H9 (cell line): ENCODE measurements at regions not wholly inside any gene's neighbourhood (a gene's known extent, or its start where the extent isn't known, plus 50 kb on each side); places are given as distances from the start of the nearest gene placed in this dataset.

Experiments
- DNase-seq: peaks from one replicate; pipeline ENCODE4 v3.0.0-alpha.2; 2017
- H2AFZ ChIP-seq: one replicate; pipeline ENCODE4 v1.6.1; 2013; ENCODE audit warnings: mild to moderate bottlenecking, low read length, control low read depth, moderate library complexity
- H2AK5ac ChIP-seq: 2 replicates; pipeline ENCODE4 v1.6.1; 2013; ENCODE audit warnings: low read length, control low read depth, mixed read lengths; ENCODE audit not compliant: insufficient read length
- H2BK120ac ChIP-seq: one replicate; pipeline ENCODE4 v1.6.1; 2013; ENCODE audit warnings: low read depth, mild to moderate bottlenecking, low read length, control low read depth, inconsistent platforms; ENCODE audit not compliant: poor library complexity, severe bottlenecking
- H2BK12ac ChIP-seq: 2 replicates; pipeline ENCODE4 v1.6.1; 2013; ENCODE audit warnings: low read length, control low read depth, mixed read lengths, low read depth; ENCODE audit not compliant: insufficient read length
- H2BK15ac ChIP-seq: 2 replicates; pipeline ENCODE4 v1.6.1; 2013; ENCODE audit warnings: low read depth, low read length, control low read depth
- H2BK20ac ChIP-seq: one replicate; pipeline ENCODE4 v1.6.1; 2013; ENCODE audit warnings: low read depth, mild to moderate bottlenecking, low read length, control low read depth, inconsistent platforms; ENCODE audit not compliant: poor library complexity, severe bottlenecking
- H2BK5ac ChIP-seq: 2 replicates; pipeline ENCODE4 v1.6.1; 2013; ENCODE audit warnings: low read length, control low read depth, mixed read lengths; ENCODE audit not compliant: insufficient read length
- H3K14ac ChIP-seq: 2 replicates; pipeline ENCODE4 v1.6.1; 2013; ENCODE audit warnings: low read length, control low read depth; ENCODE audit not compliant: insufficient read depth
- H3K18ac ChIP-seq: 2 replicates; pipeline ENCODE4 v1.6.1; 2013; ENCODE audit warnings: low read depth, mild to moderate bottlenecking, mixed read lengths, low read length, control low read depth; ENCODE audit not compliant: insufficient read length
- H3K23ac ChIP-seq: 2 replicates; pipeline ENCODE4 v1.6.1; 2013; ENCODE audit warnings: low read length, control low read depth, mixed read lengths, low read depth; ENCODE audit not compliant: insufficient read length
- H3K23me2 ChIP-seq: 2 replicates; pipeline ENCODE4 v1.6.1; 2013; ENCODE audit warnings: low read depth, mild to moderate bottlenecking, mixed read lengths, low read length, control low read depth; ENCODE audit not compliant: insufficient read length, poor library complexity, severe bottlenecking
- H3K27ac ChIP-seq: 2 replicates; pipeline ENCODE4 v1.5.1; 2013; ENCODE audit warnings: low read length, control low read depth, mixed read lengths, low read depth; ENCODE audit not compliant: insufficient read length
- H3K27me3 ChIP-seq: 2 replicates; pipeline ENCODE4 v1.6.1; 2013; ENCODE audit warnings: low read length, control low read depth, inconsistent platforms; ENCODE audit not compliant: insufficient read depth
- H3K4ac ChIP-seq: 2 replicates; pipeline ENCODE4 v1.6.1; 2013; ENCODE audit warnings: low read depth, mild to moderate bottlenecking, control low read depth, inconsistent platforms, low read length, moderate library complexity
- H3K4me1 ChIP-seq: 2 replicates; pipeline ENCODE4 v1.6.1; 2013; ENCODE audit warnings: low read length, control low read depth, inconsistent platforms; ENCODE audit not compliant: insufficient read depth
- H3K4me2 ChIP-seq: 2 replicates; pipeline ENCODE4 v1.6.1; 2013; ENCODE audit warnings: low read length, control low read depth, mixed read lengths; ENCODE audit not compliant: insufficient read length, insufficient read depth
- H3K56ac ChIP-seq: 2 replicates; pipeline ENCODE4 v1.6.1; 2013; ENCODE audit warnings: low read depth, mild to moderate bottlenecking, mixed read lengths, low read length, control low read depth; ENCODE audit not compliant: insufficient read length
- H3K79me1 ChIP-seq: 2 replicates; pipeline ENCODE4 v1.6.1; 2013; ENCODE audit warnings: low read depth, mild to moderate bottlenecking, moderate library complexity, low read length, control low read depth, inconsistent platforms; ENCODE audit not compliant: insufficient read depth, poor library complexity, severe bottlenecking
- H3K79me2 ChIP-seq: 2 replicates; pipeline ENCODE4 v1.6.1; 2013; ENCODE audit warnings: low read length, control low read depth, inconsistent platforms; ENCODE audit not compliant: insufficient read depth
- H3K9ac ChIP-seq: 2 replicates; pipeline ENCODE4 v1.6.1; 2013; ENCODE audit warnings: low read length, control low read depth, mixed read lengths; ENCODE audit not compliant: insufficient read length; ENCODE audit errors: extremely low read depth
- H3K9me3 ChIP-seq: one replicate; pipeline ENCODE4 v1.6.1; 2013; ENCODE audit warnings: low read depth, low read length, inconsistent platforms; ENCODE audit not compliant: control insufficient read depth
- H3T11ph ChIP-seq: one replicate; pipeline ENCODE4 v1.6.1; 2013; ENCODE audit warnings: mild to moderate bottlenecking, low read length, control low read depth, inconsistent platforms
- H4K20me1 ChIP-seq: one replicate; pipeline ENCODE4 v1.6.1; 2013; ENCODE audit not compliant: control insufficient read depth, insufficient read length, insufficient read depth
- H4K5ac ChIP-seq: 2 replicates; pipeline ENCODE4 v1.6.1; 2013; ENCODE audit warnings: low read depth, mild to moderate bottlenecking, mixed read lengths, low read length, control low read depth; ENCODE audit not compliant: insufficient read length
- H4K8ac ChIP-seq: replicated peaks from 2 replicates; pipeline ENCODE4 v1.6.1; 2013; ENCODE audit warnings: low read length, control low read depth, mixed read lengths, low read depth; ENCODE audit not compliant: insufficient read length
- H4K91ac ChIP-seq: 2 replicates; pipeline ENCODE4 v1.6.1; 2013; ENCODE audit warnings: low read depth, mild to moderate bottlenecking, moderate library complexity, mixed read lengths, low read length, control low read depth; ENCODE audit not compliant: insufficient read length
- H3K27ac Mint-ChIP-seq, 3 experiments: 2 replicates in 2 of 3; 3 replicates in 1 of 3; pipeline ENCODE4 v1.8.0; 2020 to 2021; ENCODE audit warnings: mixed read lengths in 3 of 3, mild to moderate bottlenecking in 1 of 3, moderate library complexity in 1 of 3
- H3K27me3 Mint-ChIP-seq: 2 replicates; pipeline ENCODE4 v1.8.0; 2021; ENCODE audit warnings: low read depth, mild to moderate bottlenecking, moderate library complexity, mixed read lengths
- H3K36me3 Mint-ChIP-seq, 3 experiments: 2 replicates in 2 of 3; 3 replicates in 1 of 3; pipeline ENCODE4 v1.8.0; 2020 to 2021; ENCODE audit warnings: low read depth in 3 of 3, mixed read lengths in 3 of 3; ENCODE audit not compliant: insufficient read depth in 1 of 3
- H3K4me1 Mint-ChIP-seq, 2 experiments: 2 replicates each; pipeline ENCODE4 v1.8.0; 2020; ENCODE audit warnings: mixed read lengths in 2 of 2
- H3K4me3 Mint-ChIP-seq, 2 experiments: 2 replicates in 1 of 2; 3 replicates in 1 of 2; pipeline ENCODE4 v1.8.0; 2020 to 2021; ENCODE audit warnings: mild to moderate bottlenecking in 2 of 2, mixed read lengths in 2 of 2, moderate library complexity in 1 of 2
- H3K9me3 Mint-ChIP-seq, 2 experiments: 2 replicates in 1 of 2; 3 replicates in 1 of 2; pipeline ENCODE4 v1.8.0; 2020; ENCODE audit warnings: mild to moderate bottlenecking in 2 of 2, mixed read lengths in 2 of 2, moderate library complexity in 1 of 2
- WGBS: extraction: QIAGEN DNeasy Blood & Tissue Kit; methylation state at CpG from one replicate; pipeline ENCODE4 v1.1.7; 2013; ENCODE audit warnings: missing lambda C conversion rate, low lambda C conversion rate, mixed read lengths; ENCODE audit not compliant: insufficient read length; ENCODE audit errors: extremely low coverage; 5-methylcytosine and 5-hydroxymethylcytosine counted together
- TF ChIP-seq, protein P1 (sequence below): fragments of 200-600 bp; sonication (generic); conservative IDR thresholded peaks from 3 replicates; pipeline ENCODE4 v1.8.0; 2021; ENCODE audit warnings: antibody characterized with exemption, mild to moderate bottlenecking

DNA sequence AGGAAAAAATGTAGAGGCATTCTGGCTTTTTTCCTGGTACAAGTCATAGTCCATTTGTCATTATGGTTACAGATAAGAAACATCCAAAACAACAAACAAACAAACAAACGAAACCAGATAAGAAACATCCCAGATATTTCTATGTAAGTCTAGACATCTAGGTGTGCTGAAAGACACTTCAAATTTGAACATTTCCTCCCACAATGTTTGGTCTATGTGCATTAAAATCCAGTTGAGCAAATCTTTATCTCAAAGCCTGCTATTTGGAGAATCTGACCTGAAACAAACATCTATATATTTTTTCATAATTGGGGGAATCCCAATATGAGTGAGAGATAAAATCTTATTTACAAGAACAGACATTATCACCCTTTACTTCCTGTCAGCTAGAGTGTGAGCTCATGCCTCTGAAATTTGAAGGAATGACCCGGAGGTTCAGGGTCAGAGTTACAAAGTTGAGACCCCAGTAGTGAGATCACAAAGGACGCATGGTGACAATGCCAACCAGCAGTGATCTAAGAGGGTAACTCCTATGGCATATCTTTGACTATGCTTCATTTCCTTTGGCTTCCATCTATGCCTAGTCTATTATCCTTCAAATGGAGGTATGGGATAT, 182.9 kb upstream of the ATP1B1 start:
- Histone ChIP-seq H3K4me1 (no peaks in the 10 kb centered on the region; the same call in 1 of the 2 replicates), H2BK15ac (no peak overlapping the region), H3K9ac (no peak overlapping the region), H3K79me1 (no peaks in the 10 kb centered on the region), H4K5ac (no peak overlapping the region), H4K8ac (no peak overlapping the region), H2BK20ac (no peak overlapping the region), H2BK12ac (no peak overlapping the region), H3T11ph (no peak overlapping the region), H3K23ac (no peak overlapping the region), H3K23me2 (no peaks in the 10 kb centered on the region), H3K9me3 (no peaks in the 10 kb centered on the region), H3K4me2 (no peak overlapping the region), H2BK120ac (no peak overlapping the region), H2BK5ac (no peak overlapping the region), H4K91ac (no peak overlapping the region), H3K18ac (no peak overlapping the region), H2AK5ac (no peak overlapping the region), H3K27ac (no peak overlapping the region), H3K79me2 (no peaks in the 10 kb centered on the region), H3K27me3 (no peaks in the 10 kb centered on the region), H4K20me1 (no peaks in the 10 kb centered on the region), H3K56ac (no peak overlapping the region), H3K4ac (no peak overlapping the region), H3K14ac (no peak overlapping the region), H2AFZ (no peak overlapping the region)
- WGBS: no CpG with 5 or more reads among the region's 3 CpGs
- Mint-ChIP-seq H3K9me3 (no peaks in the 10 kb centered on the region; a peak in 1 of 5 replicates), H3K36me3 (no peaks in the 10 kb centered on the region; a peak in 1 of 7 replicates), H3K4me3 (no peak overlapping the region), H3K27me3 (no peaks in the 10 kb centered on the region), H3K27ac (no peak overlapping the region), H3K4me1 (peaks cover 18 to 21% of the 10 kb centered on the region in 2 experiments)
- TF ChIP-seq, protein P1, sequence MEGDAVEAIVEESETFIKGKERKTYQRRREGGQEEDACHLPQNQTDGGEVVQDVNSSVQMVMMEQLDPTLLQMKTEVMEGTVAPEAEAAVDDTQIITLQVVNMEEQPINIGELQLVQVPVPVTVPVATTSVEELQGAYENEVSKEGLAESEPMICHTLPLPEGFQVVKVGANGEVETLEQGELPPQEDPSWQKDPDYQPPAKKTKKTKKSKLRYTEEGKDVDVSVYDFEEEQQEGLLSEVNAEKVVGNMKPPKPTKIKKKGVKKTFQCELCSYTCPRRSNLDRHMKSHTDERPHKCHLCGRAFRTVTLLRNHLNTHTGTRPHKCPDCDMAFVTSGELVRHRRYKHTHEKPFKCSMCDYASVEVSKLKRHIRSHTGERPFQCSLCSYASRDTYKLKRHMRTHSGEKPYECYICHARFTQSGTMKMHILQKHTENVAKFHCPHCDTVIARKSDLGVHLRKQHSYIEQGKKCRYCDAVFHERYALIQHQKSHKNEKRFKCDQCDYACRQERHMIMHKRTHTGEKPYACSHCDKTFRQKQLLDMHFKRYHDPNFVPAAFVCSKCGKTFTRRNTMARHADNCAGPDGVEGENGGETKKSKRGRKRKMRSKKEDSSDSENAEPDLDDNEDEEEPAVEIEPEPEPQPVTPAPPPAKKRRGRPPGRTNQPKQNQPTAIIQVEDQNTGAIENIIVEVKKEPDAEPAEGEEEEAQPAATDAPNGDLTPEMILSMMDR: no peak
- no peak for DNase-seq
